ENCODE measurements at regions not wholly inside any gene's neighbourhood (a gene's known extent, or its start where the extent isn't known, plus 50 kb on each side); places are given as distances from the start of the nearest gene placed in this dataset.

GRCh38 chr7:149369497-149369896, 91.4 kb downstream of the ZNF777 start:
- TF ChIP-seq CTCF (conservative IDR thresholded peaks at IDR 0.05; ENCODE audit: low read length): no peak
- no peak overlapping the region for H3K4me3 ChIP-seq (ENCODE audit: low read length)
- no peak for DNase-seq (ENCODE audit: low read depth)

- no peak for DNase-seq (ENCODE audit: low read depth)
Measured at GRCh38 chr7:149370790-149371189, 90.1 kb downstream of the ZNF777 start.

DNA sequence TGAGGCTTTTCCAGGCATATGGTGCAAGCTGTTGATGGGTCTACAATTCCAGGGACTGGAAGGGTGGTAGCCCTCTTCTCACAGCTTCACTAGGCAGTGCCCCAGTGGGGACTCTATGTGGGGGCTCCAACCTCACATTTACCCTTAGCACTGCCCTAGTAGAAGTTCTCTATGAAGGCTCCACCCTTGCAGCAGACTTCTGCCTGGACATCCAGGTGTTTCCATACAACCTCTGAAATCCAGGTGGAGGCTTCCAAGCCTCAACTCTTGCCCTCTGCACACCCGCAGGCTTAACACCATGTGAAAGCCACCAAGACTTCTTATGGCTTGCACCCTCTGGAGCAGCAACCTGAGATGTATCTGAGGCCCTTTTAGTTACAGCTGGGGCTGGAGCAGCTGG, 87.8 kb downstream of the ZNF777 start:
- no peak for TF ChIP-seq CTCF (conservative IDR thresholded peaks at IDR 0.05; ENCODE audit: low read length)
- H3K4me3 ChIP-seq (ENCODE audit: low read length): no peak overlapping the region
- DNase-seq (ENCODE audit: low read depth): no peak

More at GRCh38 chr7:149370790-149371189, 90.1 kb downstream of the ZNF777 start:
- no peak for TF ChIP-seq CTCF (conservative IDR thresholded peaks at IDR 0.05; ENCODE audit: low read length)
- H3K4me3 ChIP-seq (ENCODE audit: low read length): no peak overlapping the region

GRCh38 chr7:149375234-149376008, 85.4 kb downstream of the ZNF777 start:
- no peak overlapping the region for H3K4me3 ChIP-seq (ENCODE audit: low read length)
- no peak for TF ChIP-seq CTCF (conservative IDR thresholded peaks at IDR 0.05; ENCODE audit: low read length)
- no peak for DNase-seq (ENCODE audit: low read depth)

DNA sequence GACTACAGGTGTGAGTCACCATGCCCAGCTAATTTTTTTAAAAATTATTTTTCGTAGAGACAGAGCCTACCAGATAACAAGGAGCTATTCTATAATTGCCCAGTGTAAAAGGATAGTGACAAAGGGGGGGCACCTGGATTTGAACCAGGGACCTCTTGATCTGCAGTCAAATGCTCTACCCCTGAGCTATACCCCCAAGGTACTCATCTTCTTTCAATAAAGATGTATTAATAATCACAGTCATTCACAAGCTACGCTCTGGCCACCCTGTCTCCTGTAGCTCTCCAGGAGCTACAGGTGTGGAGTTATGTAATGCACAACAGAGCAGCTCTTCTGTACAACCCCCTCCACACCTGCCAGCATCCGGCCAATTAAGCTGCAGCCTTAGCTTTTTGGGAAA, 83.5 kb downstream of the ZNF777 start:
- no peak for TF ChIP-seq CTCF (conservative IDR thresholded peaks at IDR 0.05; ENCODE audit: low read length)
- no peak overlapping the region for H3K4me3 ChIP-seq (ENCODE audit: low read length)
- no peak for DNase-seq (ENCODE audit: low read depth)

DNA sequence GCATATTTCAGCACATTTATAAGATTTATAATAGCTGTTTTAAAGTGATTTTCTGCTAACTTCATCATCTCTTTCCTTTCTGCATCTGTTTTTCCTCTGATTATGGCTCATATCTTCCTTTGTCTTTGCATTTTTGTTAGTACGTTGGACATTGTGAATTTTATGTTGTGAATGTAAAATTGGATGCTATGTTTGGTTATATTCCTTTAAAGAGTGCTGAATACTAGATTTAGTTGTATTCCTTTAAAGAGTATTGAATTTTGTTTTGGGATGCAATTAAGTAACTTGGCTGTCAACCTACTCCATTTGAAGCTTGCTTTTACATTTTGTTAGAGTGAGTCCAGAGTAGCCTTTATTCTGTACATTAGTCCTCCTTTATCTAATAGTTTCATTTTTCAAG, 81.2 kb downstream of the ZNF777 start:
- no peak for DNase-seq (ENCODE audit: low read depth)
- no peak for TF ChIP-seq CTCF (conservative IDR thresholded peaks at IDR 0.05; ENCODE audit: low read length)
- H3K4me3 ChIP-seq (ENCODE audit: low read length): no peak overlapping the region

DNA sequence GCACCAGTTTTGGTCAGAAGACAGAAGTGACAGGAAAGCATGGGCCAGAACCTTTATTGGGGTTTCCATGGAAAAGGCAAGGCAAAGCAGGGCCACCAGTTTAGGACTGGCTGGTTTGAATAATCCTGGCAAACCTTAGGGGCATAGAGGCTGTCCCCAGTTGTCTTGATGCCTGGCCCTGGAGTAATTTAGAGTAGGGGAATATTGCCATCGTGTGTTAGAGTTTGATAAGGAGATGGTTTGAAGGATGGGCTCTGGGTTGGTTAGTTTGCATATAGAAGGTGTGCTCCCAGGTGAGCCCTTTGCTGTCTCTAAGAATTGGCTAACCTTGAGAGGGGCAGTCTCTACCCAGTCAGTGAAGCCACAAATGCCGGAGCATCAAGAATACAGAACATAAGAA, 79.6 kb downstream of the ZNF777 start:
- DNase-seq (ENCODE audit: low read depth): no peak
- H3K4me3 ChIP-seq (ENCODE audit: low read length): no peak overlapping the region
- no peak for TF ChIP-seq CTCF (conservative IDR thresholded peaks at IDR 0.05; ENCODE audit: low read length)

Measured in AG10803 (cell line).